ENCODE measurements at regions not wholly inside any gene's neighbourhood (a gene's known extent, or its start where the extent isn't known, plus 50 kb on each side); places are given as distances from the start of the nearest gene placed in this dataset.
"Not testable (repeated sequence)": the region's sequence is repeated elsewhere in the genome, so short reads cannot be mapped to it uniquely, and the experiment has no call there.

GRCh38 chr6:121925024-121925423 lies 474.4 kb upstream of the HSF2 start:
- DNase-seq (ENCODE audit: low read depth in 2 of 2) = no peak

GRCh38 chr6:121925534-121926255 lies 473.8 kb upstream of the HSF2 start:
- no peak for DNase-seq (ENCODE audit: low read depth in 2 of 2)

DNA sequence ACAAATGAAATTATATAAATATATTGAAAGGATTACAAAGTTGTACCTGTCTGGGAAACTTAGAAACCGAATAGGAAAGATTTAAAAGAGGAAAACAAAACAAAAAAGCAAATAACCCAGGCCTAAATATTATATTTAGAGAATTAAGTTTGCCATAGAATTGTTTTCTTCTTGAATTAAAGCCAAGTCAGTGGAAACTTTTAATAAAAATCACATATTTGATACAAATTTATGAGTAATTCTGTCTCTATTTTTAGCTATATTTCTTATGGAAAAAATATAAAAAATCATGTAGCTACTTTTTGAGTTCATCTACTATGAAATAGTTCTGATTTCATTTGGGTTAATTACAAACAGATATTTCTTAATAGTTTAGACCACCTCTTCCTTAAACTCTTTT lies 470.2 kb upstream of the HSF2 start:
- DNase-seq (ENCODE audit: low read depth in 2 of 2) = no peak

GRCh38 chr6:121932076-121932991 lies 467.1 kb upstream of the HSF2 start:
- no peak for DNase-seq (ENCODE audit: low read depth in 2 of 2)

- DNase-seq (ENCODE audit: low read depth in 2 of 2) = no peak
Measured at GRCh38 chr6:121934451-121934850, 465.0 kb upstream of the HSF2 start.

GRCh38 chr6:121940728-121941127 lies 458.7 kb upstream of the HSF2 start:
- DNase-seq (ENCODE audit: low read depth in 2 of 2) = no peak

GRCh38 chr6:121944354-121944753 lies 455.1 kb upstream of the HSF2 start:
- no peak for DNase-seq (ENCODE audit: low read depth in 2 of 2)

- DNase-seq (ENCODE audit: low read depth in 2 of 2) = no peak
Measured at GRCh38 chr6:121951123-121951522, 448.3 kb upstream of the HSF2 start.

DNA sequence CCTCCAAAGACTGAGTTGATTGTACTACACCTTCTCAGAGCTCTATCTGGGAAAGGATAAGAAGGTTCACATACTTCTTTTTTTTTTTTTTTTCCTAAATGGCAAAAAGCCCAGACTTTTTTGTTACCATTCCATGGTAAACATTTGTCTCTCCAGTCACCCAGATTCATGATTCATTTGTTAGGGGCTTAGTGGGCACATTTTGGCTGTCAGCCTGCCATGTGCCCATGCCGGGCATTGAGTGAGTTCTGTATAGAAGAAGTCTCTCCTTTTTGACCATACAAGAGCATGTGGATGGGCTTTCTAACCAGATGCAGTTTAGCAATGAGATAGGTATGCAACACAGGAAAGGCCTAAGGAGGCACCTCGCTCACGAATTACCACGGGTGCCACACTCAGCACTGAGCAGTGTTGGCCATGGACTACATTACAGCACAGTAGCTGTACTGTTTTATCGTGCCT lies 447.5 kb upstream of the HSF2 start:
- no peak for DNase-seq (ENCODE audit: low read depth in 2 of 2)

- not testable (repeated sequence) for DNase-seq (ENCODE audit: low read depth in 2 of 2)
Measured at GRCh38 chr6:121955401-121955800, 444.1 kb upstream of the HSF2 start.

DNA sequence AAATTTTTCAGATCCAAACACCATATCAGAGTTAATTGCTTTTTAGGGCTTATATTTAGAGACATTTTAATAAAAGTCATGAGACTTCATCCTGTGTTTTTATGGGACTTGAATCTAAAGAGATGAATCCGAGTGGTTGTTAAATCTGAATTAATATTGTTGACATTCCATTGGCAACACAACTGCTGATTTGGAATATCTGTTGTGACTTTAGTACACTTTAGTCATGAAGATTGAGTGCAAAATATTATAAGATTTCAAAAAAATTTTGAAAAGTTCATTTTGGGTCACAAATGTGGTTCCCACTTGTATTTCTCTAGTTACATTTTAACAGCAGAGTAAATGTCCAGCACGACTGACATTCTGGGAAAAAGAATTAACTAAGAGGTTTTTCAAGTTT lies 442.7 kb upstream of the HSF2 start:
- no peak for DNase-seq (ENCODE audit: low read depth in 2 of 2)

DNA sequence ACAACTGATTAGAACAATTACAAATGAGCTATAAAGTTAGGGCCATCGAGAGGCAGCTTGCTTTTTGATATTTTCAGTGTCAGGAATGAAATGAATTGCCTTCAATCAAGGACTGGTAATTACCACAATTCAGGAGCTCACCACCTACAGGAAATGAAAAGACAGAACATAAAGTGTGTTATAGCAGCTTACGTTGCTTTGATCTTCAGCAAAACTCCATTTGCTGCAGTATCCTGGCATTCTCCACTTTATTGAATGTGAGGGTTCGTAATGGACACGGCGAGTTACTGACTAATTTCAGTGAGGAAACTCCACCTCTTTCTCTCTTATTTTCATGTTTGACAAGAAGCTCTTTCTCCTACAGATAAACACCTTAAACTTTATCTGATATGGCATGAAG lies 440.0 kb upstream of the HSF2 start:
- DNase-seq (ENCODE audit: low read depth in 2 of 2) = no peak

DNA sequence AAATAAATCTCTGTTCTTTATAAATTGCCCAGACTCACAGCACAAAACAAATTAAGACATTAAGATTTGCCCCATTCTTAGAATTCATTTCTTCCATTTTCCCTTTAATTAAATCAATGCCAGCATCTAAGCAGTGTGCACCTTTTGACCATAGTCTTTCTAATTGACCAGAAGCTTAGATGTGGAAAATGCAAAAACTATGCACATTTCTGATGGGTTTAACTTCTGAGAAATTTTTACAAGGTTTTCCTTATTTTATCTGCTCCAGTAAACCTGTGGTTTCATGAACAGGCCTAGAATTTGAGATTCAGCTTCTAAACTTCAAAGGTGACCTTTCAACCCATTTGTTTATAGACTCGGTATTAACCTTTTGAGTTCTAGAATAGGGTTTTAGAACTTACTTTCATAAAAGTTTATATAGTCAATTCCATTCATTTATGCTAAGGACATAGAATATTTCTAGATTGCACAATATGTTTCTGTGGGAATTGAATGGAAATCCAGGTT lies 437.8 kb upstream of the HSF2 start:
- DNase-seq (ENCODE audit: low read depth in 2 of 2) = no peak

DNA sequence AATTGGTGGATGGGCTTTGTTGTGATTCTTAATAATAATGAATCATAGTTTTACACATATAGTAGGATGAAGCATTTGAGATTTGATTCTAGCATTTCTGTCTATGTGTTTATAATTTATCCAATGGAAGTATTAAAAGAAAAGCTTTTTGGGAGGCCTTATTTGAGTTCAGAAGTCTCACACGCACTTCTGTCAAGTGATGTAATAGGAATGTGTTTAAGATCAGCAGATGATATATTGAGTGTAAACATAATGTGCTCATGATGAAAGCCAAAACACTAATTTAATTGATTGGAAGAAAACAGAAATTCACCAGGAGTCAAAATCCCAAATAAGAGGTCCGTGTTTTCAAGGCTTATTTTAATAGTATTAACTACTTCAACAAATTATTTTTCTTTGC lies 435.6 kb upstream of the HSF2 start:
- DNase-seq (ENCODE audit: low read depth in 2 of 2) = no peak

DNA sequence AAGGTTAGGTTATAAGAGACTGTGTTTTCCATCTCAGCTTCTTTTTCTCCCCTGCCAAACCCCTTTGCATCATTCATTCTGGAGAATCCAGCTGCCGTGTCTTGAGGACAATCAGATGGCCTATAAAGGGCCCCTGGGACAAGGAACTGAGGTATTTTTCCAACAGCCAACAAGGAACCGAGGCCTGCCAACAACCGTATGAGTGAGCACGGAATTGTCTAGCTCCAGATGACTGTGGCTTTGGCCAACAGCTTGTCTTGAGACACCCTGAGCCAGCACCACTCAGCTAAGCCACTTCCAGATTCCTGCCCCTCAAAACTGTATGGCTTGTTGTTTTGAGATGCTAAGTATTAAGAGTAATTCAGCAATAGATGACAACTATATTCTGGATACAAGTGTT lies 433.7 kb upstream of the HSF2 start:
- DNase-seq (ENCODE audit: low read depth in 2 of 2) = no peak

DNA sequence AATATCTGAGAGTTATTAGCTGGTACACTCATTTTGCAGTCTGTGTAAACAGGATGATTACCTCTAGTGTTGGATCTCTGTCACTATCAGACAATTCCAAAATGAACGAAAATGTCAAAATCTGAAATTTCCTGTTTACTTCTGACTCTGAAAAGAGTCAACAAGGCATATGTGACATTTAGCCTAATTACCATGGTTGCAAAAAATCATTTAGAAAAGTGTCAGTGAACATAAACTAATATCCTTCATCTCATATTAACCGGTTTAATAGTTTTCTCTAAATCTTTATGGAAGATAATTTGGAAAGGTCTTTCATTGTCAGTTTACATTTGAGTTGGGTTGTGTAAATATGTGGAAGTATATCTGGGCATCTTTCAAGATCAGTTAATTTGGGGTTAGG lies 431.8 kb upstream of the HSF2 start:
- no peak for DNase-seq (ENCODE audit: low read depth in 2 of 2)

DNA sequence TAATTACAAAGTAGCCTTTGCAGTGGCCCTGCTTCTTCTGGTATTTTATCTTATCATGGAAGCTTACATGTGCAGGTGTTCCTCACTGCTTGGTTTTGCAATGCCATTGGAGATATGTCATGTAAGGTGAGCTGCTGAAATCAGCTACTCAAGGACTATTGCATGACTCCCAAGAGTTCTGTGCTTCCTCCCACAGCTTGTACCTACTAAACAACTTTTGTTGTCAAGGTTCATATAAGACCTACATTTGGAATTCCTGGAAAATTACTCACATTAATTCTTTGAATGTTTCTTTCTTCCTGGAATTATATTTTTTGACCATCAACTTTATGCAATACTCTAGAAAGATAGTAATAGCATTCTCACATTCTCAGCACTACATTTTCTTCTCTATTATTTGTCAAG lies 427.5 kb upstream of the HSF2 start:
- no peak for DNase-seq (ENCODE audit: low read depth in 2 of 2)

DNA sequence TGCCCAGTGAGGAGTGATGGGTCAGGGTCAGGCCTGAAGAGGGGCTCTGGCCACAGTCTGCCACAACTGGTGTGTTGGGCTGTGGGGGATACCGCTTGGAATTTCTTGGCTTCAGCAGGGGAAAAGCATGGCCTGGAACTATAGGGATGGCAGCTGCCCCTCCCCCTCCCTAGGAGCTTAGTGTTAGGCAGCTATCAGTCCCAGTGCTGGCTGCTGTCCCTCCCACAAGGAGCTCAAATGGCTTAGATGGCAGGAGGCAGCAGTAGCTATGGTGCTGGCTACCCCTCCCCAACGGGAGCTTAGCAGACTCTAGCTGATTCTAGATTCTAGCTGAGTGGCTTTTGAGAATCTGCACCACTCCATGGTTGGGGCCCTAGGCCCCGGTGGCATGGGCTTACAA lies 414.5 kb upstream of the HSF2 start:
- DNase-seq (ENCODE audit: low read depth in 2 of 2) = no peak

GRCh38 chr6:121993362-121993761 lies 406.1 kb upstream of the HSF2 start:
- no peak for DNase-seq (ENCODE audit: low read depth in 2 of 2)

- DNase-seq (ENCODE audit: low read depth in 2 of 2) = no peak
Measured at GRCh38 chr6:121994919-121995318, 404.5 kb upstream of the HSF2 start.

DNA sequence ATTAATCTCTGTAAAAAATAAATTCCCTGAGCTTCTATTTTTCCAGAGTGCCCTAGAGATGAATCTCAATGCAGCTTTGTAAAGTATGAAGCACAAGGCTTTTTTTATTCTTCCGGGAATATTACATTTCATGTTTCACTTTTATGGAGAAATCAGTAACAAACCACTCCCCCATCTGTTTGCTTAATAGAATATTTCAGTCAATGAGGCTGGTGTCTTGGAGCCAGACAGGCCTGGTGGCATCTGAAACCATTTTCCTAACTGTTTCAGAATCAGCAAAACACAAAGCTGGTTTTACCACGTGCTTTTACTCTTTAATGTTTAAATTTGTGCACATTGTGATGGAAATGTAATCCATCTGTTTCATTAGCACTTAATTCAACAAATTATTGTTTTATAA lies 400.8 kb upstream of the HSF2 start:
- DNase-seq (ENCODE audit: low read depth in 2 of 2) = no peak

DNA sequence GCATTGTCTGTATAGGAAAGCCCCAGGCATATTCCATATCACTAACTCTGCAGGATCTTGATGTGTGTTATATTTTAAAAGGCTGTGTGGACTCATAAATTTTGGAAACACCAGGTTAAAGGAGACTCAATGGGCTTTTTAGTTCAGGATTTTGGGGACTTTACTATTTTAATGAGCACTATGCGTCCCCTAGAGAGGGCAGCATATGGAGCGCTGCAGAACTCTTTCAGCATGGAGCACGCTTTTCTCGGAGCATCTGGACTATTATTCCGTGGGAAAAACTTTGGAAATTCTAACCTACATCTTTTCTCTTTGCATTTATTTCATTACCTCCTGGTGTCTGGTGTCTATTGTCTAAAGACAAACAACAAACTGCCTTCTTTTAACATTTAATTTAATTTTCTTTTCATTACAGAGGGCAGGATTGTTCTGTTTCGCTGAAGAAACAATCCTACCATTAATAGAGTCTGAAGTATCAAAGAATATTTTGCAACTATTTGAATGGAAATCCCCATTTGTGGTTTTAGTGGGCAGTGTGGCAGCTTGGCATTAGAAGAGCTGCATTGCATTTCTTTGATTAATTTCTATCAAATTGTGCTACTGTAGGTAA lies 399.9 kb upstream of the HSF2 start:
- DNase-seq (ENCODE audit: low read depth in 2 of 2) = no peak
